ENCODE measurements at regions not wholly inside any gene's neighbourhood (a gene's known extent, or its start where the extent isn't known, plus 50 kb on each side); places are given as distances from the start of the nearest gene placed in this dataset.
"Not testable (repeated sequence)": the region's sequence is repeated elsewhere in the genome, so short reads cannot be mapped to it uniquely, and the experiment has no call there.

DNA sequence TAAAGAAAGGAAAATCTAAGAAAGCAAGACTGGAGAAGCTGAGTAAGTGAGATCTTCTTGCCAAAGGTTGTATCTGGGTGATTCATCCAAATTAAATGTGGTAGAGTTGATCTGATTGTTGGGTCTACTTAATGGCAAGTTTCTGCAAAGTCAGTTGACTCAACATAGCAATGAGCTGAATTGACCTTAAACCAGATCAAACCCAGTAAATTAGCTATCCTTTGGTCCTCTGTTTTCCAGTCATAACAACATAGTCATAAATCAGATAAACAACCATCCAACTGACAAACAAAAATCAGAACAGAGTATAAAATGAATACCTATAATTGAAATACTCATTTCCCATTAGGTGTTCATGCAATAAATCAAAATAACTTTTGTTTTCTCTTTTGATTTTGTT, 142.6 kb upstream of the CFAP20DC start:
- no peak for DNase-seq (ENCODE audit: low spot score)

DNA sequence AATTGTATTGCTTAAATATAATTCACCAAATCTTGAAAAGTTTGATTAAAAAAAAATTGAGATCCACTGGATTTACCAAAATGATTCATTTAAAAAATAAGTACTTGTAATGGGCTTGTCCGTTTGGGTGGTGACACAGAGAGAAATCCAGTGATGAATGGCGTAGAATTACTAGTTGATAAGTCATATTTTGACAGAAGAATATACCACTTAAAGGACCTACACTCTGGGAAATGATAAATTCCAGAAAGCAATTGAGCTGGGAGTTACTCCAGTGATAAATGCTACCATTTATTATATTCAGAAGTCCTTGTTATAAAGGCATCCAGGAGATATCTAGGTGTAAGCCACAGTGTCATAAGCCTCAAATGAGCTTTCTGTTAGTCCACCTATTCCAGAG, 141.8 kb upstream of the CFAP20DC start:
- DNase-seq (ENCODE audit: low spot score) = no peak

DNA sequence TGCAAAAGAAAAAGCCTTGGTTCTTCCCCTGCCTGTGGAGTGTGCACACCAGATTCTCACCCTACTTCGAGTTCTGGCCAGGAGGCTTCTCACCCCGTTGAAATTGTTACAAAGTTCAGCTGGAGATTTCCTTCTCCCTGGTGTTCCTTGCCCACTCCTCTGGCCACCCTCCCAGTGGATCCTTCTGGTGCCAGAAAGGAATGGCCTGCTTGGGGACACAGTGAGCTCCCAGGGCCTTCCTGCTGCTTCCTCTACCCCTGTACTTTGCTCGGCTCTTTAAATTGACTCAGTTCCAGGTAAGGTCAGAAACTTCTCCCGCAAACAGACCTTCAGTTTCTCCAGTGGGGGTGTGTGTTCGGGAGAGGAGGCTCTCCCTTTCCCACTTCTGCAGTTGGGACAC, 140.1 kb upstream of the CFAP20DC start:
- no peak for DNase-seq (ENCODE audit: low spot score)

DNA sequence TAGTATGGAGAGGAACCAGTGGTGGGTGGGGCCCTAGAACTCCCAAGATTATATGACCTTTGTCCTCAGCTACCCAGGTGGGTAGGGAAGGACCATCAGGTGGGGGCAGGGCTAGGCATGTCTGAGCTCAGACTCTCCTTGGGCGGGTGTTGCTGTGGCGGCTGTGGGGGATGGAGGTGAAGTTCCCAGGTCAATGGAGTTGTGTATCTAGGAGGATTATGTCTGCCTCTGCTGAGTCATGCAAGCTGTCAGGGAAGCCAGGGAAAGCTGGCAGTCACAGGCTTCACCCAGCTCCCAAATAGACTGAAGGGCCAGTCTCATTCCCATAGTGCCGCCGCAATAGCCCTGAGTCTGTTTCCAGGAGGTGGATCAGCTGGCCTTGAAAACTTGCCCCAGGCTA, 139.7 kb upstream of the CFAP20DC start:
- no peak for DNase-seq (ENCODE audit: low spot score)

DNA sequence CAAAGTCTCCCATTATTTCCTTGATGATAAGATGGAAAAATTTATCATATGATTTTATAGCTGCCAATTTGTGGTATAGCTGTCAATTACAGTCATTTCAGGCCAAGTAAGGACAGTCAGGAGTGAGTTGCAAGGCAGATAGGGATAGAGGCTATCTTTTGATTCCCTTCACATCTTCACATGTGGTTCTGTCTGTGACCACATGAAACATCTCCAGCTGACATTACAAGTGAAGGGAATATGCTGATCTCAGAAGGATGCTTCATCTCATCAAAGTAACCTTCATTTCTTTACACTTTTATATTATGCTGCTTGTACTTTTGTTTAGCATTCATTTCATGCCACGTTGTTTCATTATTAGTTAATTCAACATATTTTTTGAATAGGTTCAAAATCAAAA, 136.9 kb upstream of the CFAP20DC start:
- no peak for DNase-seq (ENCODE audit: low spot score)

DNA sequence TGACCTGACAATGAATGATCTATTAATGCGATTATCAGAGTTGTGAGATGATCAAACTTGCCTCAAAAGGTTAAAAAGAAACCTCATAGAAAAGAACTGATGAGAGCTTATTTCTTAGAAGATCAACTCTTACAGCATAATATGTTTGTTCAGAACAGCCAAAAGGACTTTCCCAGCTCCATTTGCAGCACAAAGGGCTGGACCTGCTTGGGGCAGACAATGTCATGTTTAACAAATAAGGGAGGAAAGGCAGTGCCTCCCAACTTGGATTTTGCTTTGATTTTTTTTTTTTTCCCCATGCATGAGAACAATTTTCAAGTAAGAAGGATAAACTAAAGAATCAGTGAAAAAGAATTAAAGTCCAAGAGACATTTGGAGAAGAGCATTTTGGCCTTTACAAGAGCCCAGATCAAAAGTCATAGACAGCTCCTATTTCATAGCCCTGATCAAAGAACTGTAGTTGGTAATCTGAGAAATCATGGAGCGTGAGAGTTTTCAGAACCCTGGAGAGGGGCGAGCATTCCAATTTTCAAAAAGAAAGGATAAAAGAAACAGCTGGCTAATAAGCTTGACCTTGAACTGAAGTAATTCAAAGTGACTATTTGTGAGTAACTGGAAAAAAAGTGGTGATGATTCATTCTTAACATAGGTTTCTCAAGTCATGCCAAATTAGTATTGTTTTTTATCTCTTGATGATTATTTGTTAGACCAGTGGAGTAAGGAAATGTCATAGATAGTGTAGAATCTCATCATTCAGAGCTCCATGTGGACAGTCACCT, 136.0 kb upstream of the CFAP20DC start:
- DNase-seq (ENCODE audit: low spot score) = no peak

DNA sequence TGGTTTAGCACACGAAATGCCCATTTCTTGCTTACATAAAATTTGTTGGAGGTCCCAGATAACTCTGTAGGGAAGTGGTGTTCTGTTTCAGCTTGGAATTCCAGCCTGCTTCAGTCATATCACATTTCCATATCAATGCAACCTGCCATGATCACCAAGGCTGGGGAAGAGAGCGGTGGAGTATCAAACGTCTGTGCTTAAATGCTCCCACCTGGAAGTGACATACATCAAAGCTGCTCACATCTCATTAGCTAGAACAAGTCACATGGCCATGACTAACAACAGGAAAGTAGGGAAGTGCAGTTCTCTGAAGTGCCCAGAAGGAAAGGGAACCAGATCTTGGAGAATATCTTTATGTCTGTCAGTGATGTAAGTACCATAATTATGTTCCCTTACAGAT, 130.2 kb upstream of the CFAP20DC start:
- DNase-seq (ENCODE audit: low spot score) = no peak

DNA sequence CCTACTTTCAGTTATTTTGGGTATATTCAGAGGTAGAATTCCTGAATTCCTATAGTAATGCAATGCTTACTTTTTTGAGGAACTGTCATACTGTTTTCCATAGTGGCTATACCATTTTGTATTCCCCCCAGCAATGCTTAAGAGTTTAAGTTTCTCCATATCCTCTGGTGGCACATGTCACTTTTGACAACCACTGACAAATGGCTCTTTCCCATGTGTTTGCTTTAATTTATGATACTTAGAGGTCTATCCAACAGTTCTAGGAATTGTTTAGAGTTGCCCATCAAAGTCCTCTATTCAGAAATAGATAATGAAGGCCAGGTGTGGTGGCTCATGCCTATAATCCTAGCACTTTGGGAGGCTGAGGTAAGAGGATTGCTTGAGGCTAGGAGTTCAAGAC, 128.9 kb upstream of the CFAP20DC start:
- no peak for DNase-seq (ENCODE audit: low spot score)

DNA sequence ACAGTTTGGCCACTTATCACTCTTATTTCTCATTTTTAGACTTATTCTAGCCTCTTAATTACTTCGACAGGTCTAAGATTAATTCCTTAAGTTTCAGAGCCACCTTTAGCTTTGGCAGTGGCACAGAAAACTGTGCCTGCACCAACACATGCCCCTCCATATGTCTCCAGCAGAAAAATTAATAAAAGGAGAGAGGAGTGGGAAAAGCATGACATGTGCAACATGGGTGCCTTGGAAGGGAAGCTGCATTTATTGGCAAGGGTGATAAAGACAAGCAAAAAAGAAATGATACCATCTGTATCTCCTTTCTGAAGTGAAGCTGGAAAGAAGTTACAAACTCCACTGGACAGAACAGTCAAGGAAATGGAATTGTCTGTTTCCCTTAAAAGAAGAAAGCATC, 121.7 kb upstream of the CFAP20DC start:
- DNase-seq (ENCODE audit: low spot score) = no peak

DNA sequence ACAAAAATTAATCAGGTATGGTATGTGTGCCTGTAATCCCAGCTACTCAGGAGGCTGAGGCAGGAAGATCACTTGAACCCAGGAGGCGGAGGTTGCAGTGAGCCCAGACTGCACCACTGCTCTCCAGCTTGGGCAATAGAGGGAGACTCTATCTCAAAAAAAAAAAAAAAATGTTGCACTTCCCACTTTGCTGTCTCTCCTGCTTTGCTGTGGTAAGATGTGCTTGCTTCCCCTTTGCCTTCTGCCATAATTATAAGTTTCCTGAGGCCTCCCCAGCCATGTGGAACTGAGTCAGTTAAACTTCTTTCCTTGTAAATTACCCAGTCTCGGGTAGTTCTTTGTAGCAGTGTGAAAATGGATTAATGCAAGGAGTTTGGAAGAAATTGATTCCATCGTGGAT, 120.3 kb upstream of the CFAP20DC start:
- not testable (repeated sequence) for DNase-seq (ENCODE audit: low spot score)

DNA sequence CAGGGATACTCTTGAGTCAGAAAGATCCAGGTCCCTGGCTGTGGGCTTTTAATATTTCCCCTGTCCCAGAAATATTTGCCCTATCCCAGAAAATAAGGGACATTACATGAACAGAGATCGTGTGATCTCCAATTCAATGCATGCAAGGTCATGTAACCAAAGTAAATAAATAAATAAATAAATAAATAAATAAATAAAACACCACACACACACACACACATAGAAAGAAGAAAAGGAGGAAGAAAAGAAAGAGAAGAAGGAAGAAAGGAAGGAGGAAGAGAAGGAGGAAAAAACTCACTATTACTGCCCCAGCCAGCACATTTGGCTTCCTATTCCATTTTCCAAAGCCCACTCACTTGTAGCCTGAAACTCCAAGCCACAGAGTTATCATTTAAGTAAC, 117.9 kb upstream of the CFAP20DC start:
- DNase-seq (ENCODE audit: low spot score) = no peak

DNA sequence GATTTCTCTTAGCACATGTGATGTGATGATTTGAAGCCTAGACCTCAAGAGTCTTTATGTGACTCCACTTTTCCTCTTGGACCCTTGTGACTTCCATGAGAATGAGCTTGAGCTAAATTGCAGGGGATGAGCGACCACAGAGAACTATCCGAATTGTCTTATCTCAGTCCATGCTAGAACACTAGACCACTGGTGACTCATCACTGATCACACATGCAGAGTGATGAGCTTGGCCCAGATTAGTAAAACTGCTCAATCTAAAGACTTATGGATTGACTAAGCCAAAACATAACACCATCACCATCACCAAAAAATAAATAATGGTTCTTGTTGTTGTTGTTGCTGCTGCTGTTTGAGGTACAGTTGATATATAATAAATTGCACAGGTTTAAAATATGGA, 114.1 kb upstream of the CFAP20DC start:
- DNase-seq (ENCODE audit: low spot score) = no peak

DNA sequence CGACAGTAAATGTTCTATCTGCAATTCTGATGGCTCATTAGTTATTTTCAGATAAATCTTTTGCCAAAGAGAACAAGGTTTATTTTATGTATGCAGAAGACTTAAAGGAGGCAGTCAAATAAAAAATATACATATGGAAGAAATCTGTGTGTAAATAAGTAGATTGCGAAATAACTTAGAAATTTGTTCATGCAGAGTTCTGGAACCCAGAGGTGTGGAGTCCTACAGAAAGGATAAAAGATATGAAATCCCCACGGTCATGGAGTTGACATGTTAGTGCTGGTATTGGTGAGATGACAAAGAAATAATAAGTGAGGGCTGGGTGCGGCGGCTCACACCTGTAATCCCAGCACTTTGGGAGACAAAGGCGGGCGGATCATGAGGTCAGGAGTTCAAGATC, 111.2 kb upstream of the CFAP20DC start:
- DNase-seq (ENCODE audit: low spot score) = no peak

DNA sequence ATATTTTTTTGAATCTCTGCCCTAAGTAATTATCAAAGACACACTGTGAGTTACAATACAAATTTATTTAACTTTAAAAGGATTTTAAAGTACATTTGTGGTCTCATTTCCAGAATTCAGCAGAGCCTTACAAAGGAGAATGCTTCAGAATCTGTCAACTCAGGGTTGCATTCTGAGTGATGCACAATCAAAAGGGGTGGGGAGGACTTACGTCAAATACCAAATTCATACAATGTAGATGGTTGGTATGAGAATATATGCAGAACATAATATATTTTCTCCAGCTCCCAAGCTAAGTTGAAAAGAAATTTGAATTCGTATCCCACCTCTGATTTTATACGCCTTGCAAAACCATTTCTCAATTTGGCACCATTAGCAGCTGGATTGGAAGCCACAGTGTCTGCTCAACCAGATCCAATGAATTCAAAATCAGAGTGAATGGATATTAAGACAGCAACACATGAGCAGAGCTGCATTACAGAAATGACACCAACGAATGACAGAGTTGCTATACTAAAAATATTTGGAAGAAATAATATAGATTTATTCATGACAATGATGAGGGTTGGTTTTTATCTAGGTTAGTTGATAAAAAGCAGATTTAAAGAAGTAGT, 110.4 kb upstream of the CFAP20DC start:
- no peak for DNase-seq (ENCODE audit: low spot score)

DNA sequence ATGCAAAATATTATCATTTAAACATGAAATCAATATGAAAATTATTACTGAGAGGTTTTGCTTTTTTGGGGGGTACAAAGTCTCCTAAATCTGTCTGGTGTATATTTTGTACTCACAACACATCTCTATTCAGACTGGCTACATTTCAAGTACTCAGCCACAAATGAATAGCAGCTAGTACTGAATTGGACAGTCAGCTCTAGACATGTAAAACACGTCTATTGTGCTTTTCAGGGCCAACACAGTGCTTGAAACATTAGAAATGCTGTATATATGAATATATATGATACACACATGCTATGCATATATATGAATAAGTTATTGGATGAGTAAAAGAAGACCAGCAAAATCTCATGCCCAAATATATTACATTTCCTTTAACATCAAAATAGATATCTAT, 103.8 kb upstream of the CFAP20DC start:
- no peak for DNase-seq (ENCODE audit: low spot score)

DNA sequence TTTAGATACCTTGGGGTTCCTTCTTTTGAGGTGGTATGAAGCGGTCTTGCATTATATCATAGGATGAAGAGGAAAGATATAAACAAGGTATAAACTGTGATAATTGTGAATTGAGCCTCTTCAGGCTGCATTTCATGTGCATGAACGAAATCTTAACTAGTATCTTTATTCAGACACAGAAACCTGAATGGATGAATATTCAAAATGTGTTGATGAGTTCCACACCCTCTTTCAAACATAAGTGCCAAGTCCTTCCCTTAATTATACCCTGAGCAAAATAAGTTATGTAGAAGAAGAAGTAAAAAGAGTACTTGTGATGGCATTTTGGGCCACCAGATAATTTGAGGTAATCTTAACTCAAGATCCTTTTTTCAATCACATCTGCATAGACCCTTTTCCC, 103.1 kb upstream of the CFAP20DC start:
- no peak for DNase-seq (ENCODE audit: low spot score)

DNA sequence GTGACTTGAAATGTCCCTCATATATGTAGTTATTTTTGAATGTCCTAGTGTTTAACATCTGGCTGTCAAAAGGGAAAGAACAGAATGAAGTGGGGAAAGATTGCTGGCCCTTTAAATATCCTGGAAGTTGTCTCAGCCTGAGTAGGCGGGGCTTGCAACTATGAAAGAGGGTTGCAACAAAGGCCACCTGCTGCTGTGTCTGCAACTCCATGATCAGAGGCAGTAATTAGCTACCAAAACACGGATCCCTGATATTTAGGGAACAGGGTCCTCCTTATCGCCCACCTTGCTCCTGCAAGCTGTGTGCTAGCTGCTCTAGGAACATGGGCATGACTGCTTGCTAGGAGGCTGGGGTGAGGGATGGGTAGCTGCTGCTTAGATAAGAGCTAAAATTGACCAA, 100.2 kb upstream of the CFAP20DC start:
- DNase-seq (ENCODE audit: low spot score) = no peak

DNA sequence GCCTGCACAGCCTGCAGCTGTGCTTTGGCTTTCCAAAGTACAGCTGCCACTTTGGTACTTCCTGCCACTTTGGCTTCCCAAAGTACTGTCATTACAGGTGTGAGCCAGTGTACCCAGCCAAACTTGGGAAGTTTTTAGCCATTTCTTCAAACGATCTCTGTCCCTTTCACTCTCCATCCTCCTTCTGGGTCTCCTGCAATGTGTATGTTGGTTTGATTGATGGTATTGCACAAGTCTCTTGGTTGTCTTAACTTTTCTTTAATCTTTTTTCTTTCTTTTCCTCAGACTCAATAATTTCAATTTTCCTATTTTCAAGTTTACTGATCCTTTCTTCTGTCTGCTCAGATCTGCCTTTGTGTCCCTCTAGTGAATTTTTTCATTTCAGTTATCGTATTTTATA, 99.3 kb upstream of the CFAP20DC start:
- DNase-seq (ENCODE audit: low spot score) = no peak

DNA sequence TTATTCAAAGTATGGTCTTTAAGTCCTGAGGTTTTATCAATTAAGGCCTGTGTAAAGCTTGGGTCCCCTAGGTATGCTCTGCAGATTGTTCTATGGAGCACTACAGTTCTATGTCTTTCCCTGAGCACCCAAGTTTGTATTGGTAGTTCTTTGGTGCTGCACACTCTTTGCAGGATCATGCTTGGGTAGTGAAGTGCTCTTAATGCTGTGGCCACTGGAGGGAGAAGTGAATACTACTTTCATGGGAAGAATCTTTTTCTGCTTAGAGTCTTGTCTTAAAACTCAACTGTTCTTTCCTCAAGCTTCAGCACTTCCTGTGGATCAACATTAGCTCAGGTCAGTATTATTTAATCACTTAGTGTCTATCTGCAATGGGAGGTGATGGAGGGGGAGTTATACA, 93.6 kb upstream of the CFAP20DC start:
- DNase-seq (ENCODE audit: low spot score) = no peak

DNA sequence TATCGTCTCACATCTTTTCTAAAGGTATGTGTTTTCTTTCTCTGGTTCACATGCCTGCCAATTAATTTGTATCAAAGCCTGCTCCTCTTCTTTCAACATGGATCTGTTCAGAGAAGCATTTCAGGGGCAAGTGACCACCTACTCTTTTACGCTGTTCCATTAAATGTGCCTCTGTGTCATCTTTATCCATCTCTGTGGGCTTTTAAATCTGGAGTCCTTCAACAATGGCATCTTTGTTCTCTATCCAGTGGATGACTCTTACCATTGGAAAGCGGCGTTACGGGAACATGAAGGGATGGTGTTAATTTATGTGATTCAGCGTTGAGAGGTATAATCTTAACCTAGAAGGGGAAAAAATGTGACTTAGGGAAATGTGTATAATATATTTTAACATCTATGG, 92.7 kb upstream of the CFAP20DC start:
- DNase-seq (ENCODE audit: low spot score) = no peak

DNA sequence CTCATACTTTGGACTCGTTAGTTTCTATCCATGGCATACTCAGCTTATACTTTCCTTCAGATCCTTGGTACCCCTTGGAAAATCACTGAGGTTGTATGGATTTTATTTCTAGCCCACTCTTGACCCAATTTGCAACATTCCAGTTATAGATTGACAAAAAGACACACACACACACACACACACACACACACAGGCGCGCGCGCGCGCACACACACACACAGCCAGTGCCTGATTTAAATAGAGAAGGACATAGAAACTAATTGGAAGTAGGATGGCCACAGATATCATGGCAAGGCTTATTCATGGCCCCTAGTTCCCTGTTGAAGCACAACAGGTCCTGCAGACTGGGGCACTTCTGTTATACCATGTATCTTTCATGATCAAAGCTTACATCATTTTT, 89.1 kb upstream of the CFAP20DC start:
- no peak for DNase-seq (ENCODE audit: low spot score)

DNA sequence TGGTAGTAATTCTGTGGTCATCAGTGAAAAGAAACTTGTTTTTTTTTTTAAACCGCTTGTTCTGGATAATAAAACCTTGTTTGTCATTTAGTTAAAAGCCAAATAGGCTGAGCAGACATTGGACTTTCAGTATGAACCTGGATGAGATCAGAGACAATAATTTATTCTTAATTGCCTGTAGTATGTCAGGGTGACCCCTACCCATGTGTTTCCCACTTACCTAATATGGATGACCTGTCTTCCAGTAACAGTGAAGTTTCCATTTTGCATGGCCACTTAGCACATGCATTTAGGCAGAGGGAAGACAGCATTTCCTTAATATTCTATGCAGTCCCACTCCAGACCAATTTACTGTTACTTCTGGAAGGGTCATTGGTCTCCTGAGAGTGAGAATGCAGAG, 87.6 kb upstream of the CFAP20DC start:
- DNase-seq (ENCODE audit: low spot score) = no peak

DNA sequence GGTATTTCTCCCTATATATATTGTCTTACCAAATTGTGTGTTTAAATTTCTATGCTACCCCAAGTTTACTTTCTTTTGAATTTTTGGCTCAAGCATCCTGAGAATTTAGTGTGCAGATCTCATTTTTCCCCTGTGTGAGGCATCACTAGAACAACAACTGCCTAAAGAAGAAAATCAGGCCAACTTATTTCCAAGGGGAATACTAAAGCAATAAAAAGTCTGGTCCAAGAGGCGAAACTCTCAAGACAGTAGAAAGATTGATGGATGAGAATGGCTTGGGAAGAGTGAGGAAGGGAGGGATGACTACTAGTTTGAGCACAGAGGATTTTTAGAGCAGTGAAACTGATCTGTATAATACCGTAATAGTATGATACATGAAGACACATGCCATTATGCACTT, 86.3 kb upstream of the CFAP20DC start:
- DNase-seq (ENCODE audit: low spot score) = no peak

DNA sequence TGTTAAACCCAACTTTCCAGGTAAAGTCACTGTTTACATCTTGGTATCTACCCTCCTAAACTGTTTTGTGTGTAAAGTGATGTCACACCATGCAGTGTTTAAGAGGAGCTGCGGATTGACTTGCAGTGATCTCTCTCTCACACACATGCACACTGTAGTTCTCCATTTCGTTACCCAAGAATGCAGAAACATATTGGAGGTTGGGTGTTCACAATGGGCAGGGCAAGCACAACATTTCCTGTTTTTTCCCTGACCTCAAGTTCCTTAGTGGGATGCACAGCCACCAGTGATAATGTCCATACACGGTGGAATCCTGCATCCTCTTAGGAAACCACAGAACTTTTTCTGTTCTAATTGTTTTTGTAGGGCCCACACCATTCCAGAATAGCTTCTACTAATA, 85.3 kb upstream of the CFAP20DC start:
- no peak for DNase-seq (ENCODE audit: low spot score)

Measured in CD4-positive, alpha-beta T cell treated with Interleukin-6 at 100 ng/mL for 8 hours (primary cell).